ENCODE measurements at regions not wholly inside any gene's neighbourhood (a gene's known extent, or its start where the extent isn't known, plus 50 kb on each side); places are given as distances from the start of the nearest gene placed in this dataset.

DNA sequence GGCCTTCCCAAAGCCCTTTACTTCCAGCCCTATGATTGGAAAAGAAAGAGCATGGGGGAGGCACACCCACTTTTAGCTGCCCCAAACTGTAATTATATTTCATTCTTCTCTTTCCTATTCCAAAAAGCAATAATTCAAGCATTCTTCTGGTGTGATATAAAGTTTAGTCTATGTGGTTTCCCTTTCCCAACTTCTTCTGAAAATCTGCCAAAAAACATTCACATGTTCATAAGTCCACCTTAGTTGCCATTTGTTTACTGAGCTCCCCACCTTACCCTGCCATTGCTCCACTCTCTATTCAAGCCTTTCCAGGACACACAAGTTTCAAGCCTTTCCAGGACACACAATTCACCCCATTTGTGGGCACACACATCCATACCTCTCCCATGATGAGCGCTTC, 111.6 kb upstream of the BMAL1 start:
- no peak overlapping the region for H2AFZ ChIP-seq (ENCODE audit: low read depth, low read length)
- no peak overlapping the region for H3K9ac ChIP-seq (replicated peaks; ENCODE audit: extremely low read depth, insufficient read depth, low read length)
- H4K20me1 ChIP-seq (replicated peaks; ENCODE audit: control insufficient read depth, extremely low read depth, insufficient read depth, low read length), result no peaks in the 10 kb centered on the region
- H3K27me3 ChIP-seq (ENCODE audit: control insufficient read depth in 2 of 2, insufficient read depth in 2 of 2, low read length in 2 of 2), result peaks cover 14 to 19% of the 10 kb centered on the region in 2 experiments
- no peaks in the 10 kb centered on the region for H3K9me1 ChIP-seq (replicated peaks; ENCODE audit: control insufficient read depth, extremely low read depth, insufficient read depth, low read length)
- no peak for DNase-seq (ENCODE audit: low read depth, low spot score)
- intact Hi-C loops (cut with micrococcal nuclease) (no loop called here), dilution Hi-C loops (cut with MboI; ENCODE audit: extremely low pct_ligation_motif_present, low sequenced_read_pairs) (loop anchor here (25.0 kb wide), 1 partner anchor 204 kb away; no protein-coding TSS in a partner anchor)
- ChIA-PET POLR2A (no interaction called here), CTCF (interaction anchor here (1.7 kb wide), 1 partner anchor 202 kb away, joined by 4 read pairs; no protein-coding TSS in a partner anchor)
- TF ChIP-seq POLR2A (IDR thresholded peaks at IDR 0.05; ENCODE audit: low read depth, low read length), result no peak
- TF ChIP-seq MAX (IDR thresholded peaks at IDR 0.05; ENCODE audit: insufficient read depth, insufficient read length), result no peak
- H3K4me1 ChIP-seq (ENCODE audit: control insufficient read depth, extremely low read depth, insufficient read depth, low read length), result no peaks in the 10 kb centered on the region
- H3K9me3 ChIP-seq (replicated peaks; ENCODE audit: control insufficient read depth, insufficient read depth, low read length), result no peaks in the 10 kb centered on the region
- FAIRE-seq, result no peak
- BruUV-seq (replicated peaks), result no TSS peak
- no peaks in the 10 kb centered on the region for H3K36me3 ChIP-seq (ENCODE audit: control insufficient read depth in 2 of 2, extremely low read depth in 1 of 2, insufficient read depth in 2 of 2, low read length in 2 of 2)
- no peak overlapping the region for H3K4me2 ChIP-seq (ENCODE audit: insufficient read depth, low read length)
- H3K4me3 ChIP-seq (replicated peaks in 1 of 3; ENCODE audit: insufficient read depth in 1 of 3, low read depth in 1 of 3, low read length in 3 of 3), result no peak overlapping the region
- no peaks in the 10 kb centered on the region for H3K79me2 ChIP-seq (ENCODE audit: control insufficient read depth, insufficient read depth, low read length)
- H3K27ac ChIP-seq (ENCODE audit: insufficient read depth, low read depth, low read length), result no peak overlapping the region

- ChIA-PET CTCF (interaction anchor here (1.0 to 3.1 kb wide), 2 partner anchors 11 to 204 kb away, joined by 3 to 14 read pairs; no protein-coding TSS in a partner anchor), POLR2A (no interaction called here)
- Histone ChIP-seq H3K4me2 (ENCODE audit: insufficient read depth, low read length) (no peak overlapping the region), H2AFZ (ENCODE audit: low read depth, low read length) (no peak overlapping the region), H3K4me1 (ENCODE audit: control insufficient read depth, extremely low read depth, insufficient read depth, low read length) (no peaks in the 10 kb centered on the region), H3K79me2 (ENCODE audit: control insufficient read depth, insufficient read depth, low read length) (no peaks in the 10 kb centered on the region), H4K20me1 (replicated peaks; ENCODE audit: control insufficient read depth, extremely low read depth, insufficient read depth, low read length) (no peaks in the 10 kb centered on the region), H3K9ac (replicated peaks; ENCODE audit: extremely low read depth, insufficient read depth, low read length) (no peak overlapping the region), H3K36me3 (ENCODE audit: control insufficient read depth in 2 of 2, extremely low read depth in 1 of 2, insufficient read depth in 2 of 2, low read length in 2 of 2) (no peaks in the 10 kb centered on the region), H3K9me3 (replicated peaks; ENCODE audit: control insufficient read depth, insufficient read depth, low read length) (no peaks in the 10 kb centered on the region), H3K9me1 (replicated peaks; ENCODE audit: control insufficient read depth, extremely low read depth, insufficient read depth, low read length) (no peaks in the 10 kb centered on the region), H3K27ac (ENCODE audit: insufficient read depth, low read depth, low read length) (no peak overlapping the region), H3K4me3 (replicated peaks in 1 of 3; ENCODE audit: insufficient read depth in 1 of 3, low read depth in 1 of 3, low read length in 3 of 3) (no peak overlapping the region), H3K27me3 (ENCODE audit: control insufficient read depth in 2 of 2, insufficient read depth in 2 of 2, low read length in 2 of 2) (peaks cover 7 to 10% of the 10 kb centered on the region in 2 experiments)
- no TSS peak for BruUV-seq (replicated peaks)
- no peak for FAIRE-seq
- dilution Hi-C loops (cut with MboI; ENCODE audit: extremely low pct_ligation_motif_present, low sequenced_read_pairs) (loop anchor here (25.0 kb wide), 1 partner anchor 206 kb away; no protein-coding TSS in a partner anchor), intact Hi-C loops (cut with micrococcal nuclease) (no loop called here)
- TF ChIP-seq EZH2 (IDR thresholded peaks at IDR 0.05; ENCODE audit: borderline replicate concordance, low read depth, low read length, severe bottlenecking) (no peak), CTCF (IDR thresholded peaks at IDR 0.05; ENCODE audit: extremely low read depth in 1 of 2, insufficient read depth in 1 of 2, low read depth in 1 of 2, low read length in 2 of 2) (no peak), MAX (IDR thresholded peaks at IDR 0.05; ENCODE audit: insufficient read depth, insufficient read length) (no peak), MYC (IDR thresholded peaks at IDR 0.05; ENCODE audit: low read depth, low read length) (no peak), GATA2 (IDR thresholded peaks at IDR 0.05; ENCODE audit: insufficient read depth, insufficient read length, low read depth, low read length) (no peak), FOS (IDR thresholded peaks at IDR 0.05; ENCODE audit: borderline replicate concordance, insufficient read depth, low read length) (no peak), POLR2AphosphoS5 (IDR thresholded peaks at IDR 0.05; ENCODE audit: insufficient read depth, low read depth, low read length) (no peak), JUN (IDR thresholded peaks at IDR 0.05; ENCODE audit: borderline replicate concordance, insufficient read depth, insufficient read length, low read depth) (no peak), POLR2A (IDR thresholded peaks at IDR 0.05; ENCODE audit: low read depth, low read length) (no peak)
- DNase-seq (ENCODE audit: low read depth, low spot score), result no peak
Measured at GRCh38 chr11:13168271-13168670, 109.3 kb upstream of the BMAL1 start.

Measured in endothelial cell of umbilical vein (primary cell).